ENCODE measurements at regions not wholly inside any gene's neighbourhood (a gene's known extent, or its start where the extent isn't known, plus 50 kb on each side); places are given as distances from the start of the nearest gene placed in this dataset.

- TF ChIP-seq POLR2A (IDR thresholded peaks at IDR 0.05) (no peak), CTCF (IDR thresholded peaks at IDR 0.05) (no peak)
- H3K4me1 ChIP-seq: no peaks in the 10 kb centered on the region
- H3K4me3 ChIP-seq (replicated peaks in 1 of 3): no peak overlapping the region
- 64 to 69% methylated on average over 6 of the region's 6 CpGs for WGBS, 2 donors
- no peaks in the 10 kb centered on the region for H3K36me3 ChIP-seq
- H3K9me3 ChIP-seq: no peaks in the 10 kb centered on the region
- intact Hi-C loops (cut with DNase I): no loop called here
- DNase-seq: no peak
- H3K27me3 ChIP-seq: no peaks in the 10 kb centered on the region
- no peak overlapping the region for H3K27ac ChIP-seq
These were observed 286.1 kb downstream of the IRS2 start for GRCh38 chr13:109500146-109500773.

- no peak overlapping the region for H3K27ac ChIP-seq
- no peaks in the 10 kb centered on the region for H3K9me3 ChIP-seq
- no peaks in the 10 kb centered on the region for H3K36me3 ChIP-seq
- H3K27me3 ChIP-seq: no peaks in the 10 kb centered on the region
- WGBS, 2 donors: 88 to 94% methylated on average over 10 of the region's 10 CpGs
- H3K4me1 ChIP-seq: no peaks in the 10 kb centered on the region
- H3K4me3 ChIP-seq (replicated peaks in 1 of 3): no peak overlapping the region
- DNase-seq: no peak
- intact Hi-C loops (cut with DNase I): no loop called here
- TF ChIP-seq POLR2A (IDR thresholded peaks at IDR 0.05): no peak
- TF ChIP-seq CTCF (IDR thresholded peaks at IDR 0.05): no peak
These were observed 288.5 kb downstream of the IRS2 start for GRCh38 chr13:109497917-109498316.

GRCh38 chr13:109496216-109496615 is 290.2 kb downstream of the IRS2 start:
- H3K27me3 ChIP-seq: no peaks in the 10 kb centered on the region
- no peaks in the 10 kb centered on the region for H3K9me3 ChIP-seq
- no peak for DNase-seq
- no peak for TF ChIP-seq CTCF (IDR thresholded peaks at IDR 0.05)
- no peak for TF ChIP-seq POLR2A (IDR thresholded peaks at IDR 0.05)
- H3K4me3 ChIP-seq (replicated peaks in 1 of 3): no peak overlapping the region
- H3K36me3 ChIP-seq: no peaks in the 10 kb centered on the region
- WGBS, 2 donors: 89 to 91% methylated on average over 7 of the region's 7 CpGs
- H3K27ac ChIP-seq: no peak overlapping the region
- intact Hi-C loops (cut with DNase I): no loop called here
- H3K4me1 ChIP-seq: no peaks in the 10 kb centered on the region

GRCh38 chr13:109494925-109495369 is 291.4 kb downstream of the IRS2 start:
- no peaks in the 10 kb centered on the region for H3K27me3 ChIP-seq
- H3K4me3 ChIP-seq (replicated peaks in 1 of 3): no peak overlapping the region
- no peak for TF ChIP-seq CTCF (IDR thresholded peaks at IDR 0.05)
- no peak for TF ChIP-seq POLR2A (IDR thresholded peaks at IDR 0.05)
- no peak for DNase-seq
- H3K36me3 ChIP-seq: no peaks in the 10 kb centered on the region
- no peaks in the 10 kb centered on the region for H3K9me3 ChIP-seq
- 79 to 82% methylated on average over 9 of the region's 9 CpGs for WGBS, 2 donors
- H3K4me1 ChIP-seq: no peaks in the 10 kb centered on the region
- no peak overlapping the region for H3K27ac ChIP-seq
- intact Hi-C loops (cut with DNase I): no loop called here

- H3K27ac ChIP-seq: no peak overlapping the region
- intact Hi-C loops (cut with DNase I): no loop called here
- H3K36me3 ChIP-seq: no peaks in the 10 kb centered on the region
- DNase-seq: no peak
- WGBS, 2 donors: 85 to 90% methylated on average over 13 of the region's 13 CpGs
- no peaks in the 10 kb centered on the region for H3K9me3 ChIP-seq
- H3K27me3 ChIP-seq: no peaks in the 10 kb centered on the region
- H3K4me3 ChIP-seq (replicated peaks in 1 of 3): no peak overlapping the region
- TF ChIP-seq POLR2A (IDR thresholded peaks at IDR 0.05): no peak
- no peak for TF ChIP-seq CTCF (IDR thresholded peaks at IDR 0.05)
- H3K4me1 ChIP-seq: no peaks in the 10 kb centered on the region
These were observed 301.1 kb downstream of the IRS2 start for GRCh38 chr13:109485136-109485794.
